ENCODE measurements at regions not wholly inside any gene's neighbourhood (a gene's known extent, or its start where the extent isn't known, plus 50 kb on each side); places are given as distances from the start of the nearest gene placed in this dataset.

DNA sequence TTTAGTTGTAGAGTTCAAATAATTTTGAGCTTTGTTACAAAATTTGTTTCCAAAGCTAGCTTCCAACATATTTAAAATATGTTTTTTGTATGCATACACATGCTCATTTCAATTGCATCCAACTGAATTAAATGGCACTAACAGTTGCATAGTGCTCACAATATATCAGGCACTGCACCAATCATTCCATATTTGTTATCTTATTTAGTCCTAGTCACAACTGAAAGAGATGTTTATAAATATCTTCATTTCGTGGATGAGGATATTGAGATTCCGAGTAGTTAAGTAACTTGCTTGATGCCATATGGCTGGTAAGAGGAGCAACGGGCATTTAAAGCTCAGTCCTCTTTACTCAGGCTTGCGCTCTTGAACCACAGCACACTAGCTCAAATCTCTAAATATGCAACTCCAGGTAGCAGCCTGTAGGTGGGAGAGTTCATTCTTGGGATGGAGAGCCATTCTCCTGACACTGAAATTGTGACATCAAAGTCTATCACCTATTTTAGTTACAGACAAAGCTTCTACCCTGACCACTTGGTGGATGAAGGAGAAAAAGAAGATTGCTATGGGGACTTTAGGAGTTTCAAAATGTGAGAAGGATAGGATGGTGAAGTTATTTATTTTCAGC lies 118.0 kb upstream of the CA10 start:
- H3K4me1 ChIP-seq: no peaks in the 10 kb centered on the region
- no peaks in the 10 kb centered on the region for H3K9me3 ChIP-seq
- H3K27me3 ChIP-seq: no peaks in the 10 kb centered on the region
- no peak overlapping the region for H3K4me3 ChIP-seq
- no peak overlapping the region for H3K27ac ChIP-seq
- no peak for DNase-seq (ENCODE audit: extremely low spot score in 2 of 2)
- H3K36me3 ChIP-seq: no peaks in the 10 kb centered on the region
- intact Hi-C loops (cut with DNase I): no loop called here
- no peak for TF ChIP-seq POLR2AphosphoS5 (IDR thresholded peaks at IDR 0.05; ENCODE audit: insufficient read depth in 1 of 2, low read depth in 1 of 2)
- TF ChIP-seq, protein P1, sequence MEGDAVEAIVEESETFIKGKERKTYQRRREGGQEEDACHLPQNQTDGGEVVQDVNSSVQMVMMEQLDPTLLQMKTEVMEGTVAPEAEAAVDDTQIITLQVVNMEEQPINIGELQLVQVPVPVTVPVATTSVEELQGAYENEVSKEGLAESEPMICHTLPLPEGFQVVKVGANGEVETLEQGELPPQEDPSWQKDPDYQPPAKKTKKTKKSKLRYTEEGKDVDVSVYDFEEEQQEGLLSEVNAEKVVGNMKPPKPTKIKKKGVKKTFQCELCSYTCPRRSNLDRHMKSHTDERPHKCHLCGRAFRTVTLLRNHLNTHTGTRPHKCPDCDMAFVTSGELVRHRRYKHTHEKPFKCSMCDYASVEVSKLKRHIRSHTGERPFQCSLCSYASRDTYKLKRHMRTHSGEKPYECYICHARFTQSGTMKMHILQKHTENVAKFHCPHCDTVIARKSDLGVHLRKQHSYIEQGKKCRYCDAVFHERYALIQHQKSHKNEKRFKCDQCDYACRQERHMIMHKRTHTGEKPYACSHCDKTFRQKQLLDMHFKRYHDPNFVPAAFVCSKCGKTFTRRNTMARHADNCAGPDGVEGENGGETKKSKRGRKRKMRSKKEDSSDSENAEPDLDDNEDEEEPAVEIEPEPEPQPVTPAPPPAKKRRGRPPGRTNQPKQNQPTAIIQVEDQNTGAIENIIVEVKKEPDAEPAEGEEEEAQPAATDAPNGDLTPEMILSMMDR (IDR thresholded peaks at IDR 0.05): no peak
- no peak for TF ChIP-seq POLR2A (IDR thresholded peaks at IDR 0.05)

DNA sequence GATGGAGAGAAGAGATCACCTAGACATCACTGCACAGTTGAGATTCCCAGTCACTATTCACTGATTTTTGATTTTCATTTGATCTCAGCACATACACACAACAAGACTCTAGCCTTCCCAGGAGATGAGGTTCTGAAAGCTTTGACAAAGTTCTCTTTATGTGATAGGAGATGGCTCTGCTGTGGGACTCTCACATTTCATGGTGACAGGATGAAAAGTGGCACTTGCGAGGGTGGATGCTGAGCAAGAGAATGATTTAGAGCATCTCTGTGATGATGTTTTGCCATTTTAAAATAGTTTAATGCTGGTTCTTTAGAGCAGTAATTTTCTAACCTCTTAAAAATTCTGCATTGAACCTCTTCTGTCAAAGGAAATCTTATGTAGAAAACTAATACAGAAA lies 113.3 kb upstream of the CA10 start:
- Histone ChIP-seq H3K9me3 (no peaks in the 10 kb centered on the region), H3K27ac (no peak overlapping the region), H3K27me3 (no peaks in the 10 kb centered on the region), H3K4me3 (no peak overlapping the region), H3K36me3 (no peaks in the 10 kb centered on the region), H3K4me1 (no peaks in the 10 kb centered on the region)
- intact Hi-C loops (cut with DNase I): no loop called here
- DNase-seq (ENCODE audit: extremely low spot score in 2 of 2): no peak
- TF ChIP-seq, protein P1 (IDR thresholded peaks at IDR 0.05): no peak
- no peak for TF ChIP-seq POLR2A (IDR thresholded peaks at IDR 0.05)
- no peak for TF ChIP-seq POLR2AphosphoS5 (IDR thresholded peaks at IDR 0.05; ENCODE audit: insufficient read depth in 1 of 2, low read depth in 1 of 2)

DNA sequence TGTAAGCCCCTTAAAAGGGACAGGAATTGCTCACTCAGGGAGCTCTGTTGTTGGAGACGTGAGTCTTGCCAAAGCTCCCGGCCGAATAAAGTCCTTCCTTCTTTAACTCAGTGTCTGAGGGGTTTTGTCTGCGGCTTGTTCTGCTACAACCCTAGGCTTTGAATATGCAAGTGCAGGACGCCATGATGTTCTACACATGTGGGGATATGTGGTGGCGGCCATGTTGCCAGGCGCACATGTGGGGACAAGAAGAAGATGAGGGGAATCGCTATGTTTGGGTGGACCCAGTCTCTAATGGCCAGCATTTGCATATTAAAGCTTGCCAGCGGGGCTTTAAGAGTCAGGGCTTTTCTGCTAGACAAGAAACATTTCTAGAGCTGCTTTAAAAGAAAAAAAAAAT lies 96.8 kb upstream of the CA10 start:
- no peak overlapping the region for H3K27ac ChIP-seq
- no peaks in the 10 kb centered on the region for H3K4me1 ChIP-seq
- no peaks in the 10 kb centered on the region for H3K27me3 ChIP-seq
- no peaks in the 10 kb centered on the region for H3K36me3 ChIP-seq
- DNase-seq (ENCODE audit: extremely low spot score in 2 of 2): no peak
- TF ChIP-seq, protein P1 (IDR thresholded peaks at IDR 0.05): no peak
- TF ChIP-seq POLR2A (IDR thresholded peaks at IDR 0.05) (no peak), POLR2AphosphoS5 (IDR thresholded peaks at IDR 0.05; ENCODE audit: insufficient read depth in 1 of 2, low read depth in 1 of 2) (no peak)
- no peaks in the 10 kb centered on the region for H3K9me3 ChIP-seq
- no peak overlapping the region for H3K4me3 ChIP-seq
- intact Hi-C loops (cut with DNase I): no loop called here

DNA sequence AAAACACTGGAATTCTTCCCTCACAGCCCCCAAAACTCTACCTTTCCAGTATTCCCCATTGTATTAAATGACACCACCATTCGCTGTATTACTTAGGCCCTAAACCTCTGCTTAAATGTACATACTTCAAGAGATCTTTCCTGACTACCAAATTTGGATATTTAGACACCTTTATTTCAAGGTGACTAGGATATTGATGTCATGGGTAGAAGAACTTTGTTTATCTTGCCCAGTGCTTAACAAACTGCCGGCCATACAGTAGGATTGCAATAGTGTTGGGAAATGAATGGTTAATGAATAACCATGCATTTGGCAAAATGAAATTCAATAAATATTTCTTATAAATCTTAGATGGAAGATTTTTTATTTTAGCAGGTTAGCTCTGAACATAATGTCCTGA lies 86.2 kb upstream of the CA10 start:
- intact Hi-C loops (cut with DNase I): no loop called here

DNA sequence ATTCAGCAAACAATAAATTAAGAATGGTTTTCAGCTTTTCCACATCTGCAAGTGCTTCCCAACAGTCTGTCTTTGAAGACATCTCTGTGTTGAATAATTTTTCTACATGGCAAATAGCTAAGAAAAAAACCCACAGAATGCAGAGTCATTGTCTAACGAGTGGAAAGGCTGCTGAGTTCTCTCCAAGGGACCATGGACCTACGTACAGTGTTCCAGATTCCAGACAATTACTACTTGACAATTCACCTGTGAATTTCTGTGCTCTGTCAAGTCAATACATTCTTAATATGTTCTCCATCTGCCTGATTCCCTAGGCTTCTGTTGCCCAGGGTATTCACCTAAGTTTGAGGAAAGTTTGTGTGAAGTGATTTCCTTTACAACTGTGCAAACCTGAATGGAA lies 83.8 kb upstream of the CA10 start:
- DNase-seq (ENCODE audit: extremely low spot score in 2 of 2): no peak
- Histone ChIP-seq H3K27me3 (no peaks in the 10 kb centered on the region), H3K4me3 (no peak overlapping the region), H3K27ac (no peak overlapping the region), H3K9me3 (no peaks in the 10 kb centered on the region), H3K4me1 (no peaks in the 10 kb centered on the region), H3K36me3 (no peaks in the 10 kb centered on the region)
- TF ChIP-seq, protein P1 (IDR thresholded peaks at IDR 0.05): no peak
- intact Hi-C loops (cut with DNase I): no loop called here

More for the DNA sequence above, 86.2 kb upstream of the CA10 start:
- no peak for TF ChIP-seq POLR2A (IDR thresholded peaks at IDR 0.05)
- TF ChIP-seq, protein P1 (IDR thresholded peaks at IDR 0.05): no peak
- TF ChIP-seq POLR2AphosphoS5 (IDR thresholded peaks at IDR 0.05; ENCODE audit: insufficient read depth in 1 of 2, low read depth in 1 of 2): no peak
- H3K9me3 ChIP-seq: no peaks in the 10 kb centered on the region
- H3K27me3 ChIP-seq: no peaks in the 10 kb centered on the region
- DNase-seq (ENCODE audit: extremely low spot score in 2 of 2): no peak
- no peaks in the 10 kb centered on the region for H3K4me1 ChIP-seq
- no peak overlapping the region for H3K27ac ChIP-seq
- H3K36me3 ChIP-seq: no peaks in the 10 kb centered on the region
- H3K4me3 ChIP-seq: no peak overlapping the region

Measured in vagina (tissue), 2 donors.